ENCODE measurements at regions not wholly inside any gene's neighbourhood (a gene's known extent, or its start where the extent isn't known, plus 50 kb on each side); places are given as distances from the start of the nearest gene placed in this dataset.

DNA sequence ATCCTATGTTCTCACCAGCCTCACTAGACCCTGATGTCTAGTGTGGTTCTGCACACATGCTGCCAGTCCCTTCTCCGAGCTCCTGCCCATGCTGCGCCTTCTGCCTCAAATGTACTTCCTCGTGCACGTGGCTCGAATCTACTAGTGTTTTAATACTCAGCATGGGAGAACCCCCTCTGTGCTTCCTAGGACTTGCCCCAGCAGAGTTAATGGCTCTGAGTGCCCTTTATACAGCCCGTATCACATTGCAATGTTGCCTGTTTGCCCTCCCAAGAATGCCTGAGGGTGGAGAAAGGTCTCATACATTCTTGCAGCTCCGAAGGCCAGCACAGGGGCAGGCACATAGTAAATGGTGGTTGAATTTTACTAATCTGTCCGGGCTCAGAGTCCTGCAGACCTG lies 190.8 kb upstream of the NLRP1 start:
- Histone ChIP-seq H3K4me1 (peaks cover 0 to 8% (median 0%) of the 10 kb centered on the region in 6 donors), H3K27ac (no peak overlapping the region), H3K4me3 (no peak overlapping the region), H3K27me3 (replicated peaks in 1 of 7) (peaks cover 0 to 39% (median 0%) of the 10 kb centered on the region in 7 donors), H3K9me3 (no peaks in the 10 kb centered on the region), H3K36me3 (no peaks in the 10 kb centered on the region)
- DNase-seq = no peak
- WGBS, 5 donors = 64 to 71% (median 67%) methylated on average over 8 of the region's 8 CpGs
- intact Hi-C loops (cut with DNase I; ENCODE audit: low total_unique reads) = no loop called here
- TF ChIP-seq POLR2A (IDR thresholded peaks at IDR 0.05) (no peak), POLR2AphosphoS5 (IDR thresholded peaks at IDR 0.05) (no peak)
- TF ChIP-seq, protein P1, sequence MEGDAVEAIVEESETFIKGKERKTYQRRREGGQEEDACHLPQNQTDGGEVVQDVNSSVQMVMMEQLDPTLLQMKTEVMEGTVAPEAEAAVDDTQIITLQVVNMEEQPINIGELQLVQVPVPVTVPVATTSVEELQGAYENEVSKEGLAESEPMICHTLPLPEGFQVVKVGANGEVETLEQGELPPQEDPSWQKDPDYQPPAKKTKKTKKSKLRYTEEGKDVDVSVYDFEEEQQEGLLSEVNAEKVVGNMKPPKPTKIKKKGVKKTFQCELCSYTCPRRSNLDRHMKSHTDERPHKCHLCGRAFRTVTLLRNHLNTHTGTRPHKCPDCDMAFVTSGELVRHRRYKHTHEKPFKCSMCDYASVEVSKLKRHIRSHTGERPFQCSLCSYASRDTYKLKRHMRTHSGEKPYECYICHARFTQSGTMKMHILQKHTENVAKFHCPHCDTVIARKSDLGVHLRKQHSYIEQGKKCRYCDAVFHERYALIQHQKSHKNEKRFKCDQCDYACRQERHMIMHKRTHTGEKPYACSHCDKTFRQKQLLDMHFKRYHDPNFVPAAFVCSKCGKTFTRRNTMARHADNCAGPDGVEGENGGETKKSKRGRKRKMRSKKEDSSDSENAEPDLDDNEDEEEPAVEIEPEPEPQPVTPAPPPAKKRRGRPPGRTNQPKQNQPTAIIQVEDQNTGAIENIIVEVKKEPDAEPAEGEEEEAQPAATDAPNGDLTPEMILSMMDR (IDR thresholded peaks at IDR 0.05 in 8 of 11, conservative IDR thresholded peaks at IDR 0.05 in 3 of 11) = no peak

DNA sequence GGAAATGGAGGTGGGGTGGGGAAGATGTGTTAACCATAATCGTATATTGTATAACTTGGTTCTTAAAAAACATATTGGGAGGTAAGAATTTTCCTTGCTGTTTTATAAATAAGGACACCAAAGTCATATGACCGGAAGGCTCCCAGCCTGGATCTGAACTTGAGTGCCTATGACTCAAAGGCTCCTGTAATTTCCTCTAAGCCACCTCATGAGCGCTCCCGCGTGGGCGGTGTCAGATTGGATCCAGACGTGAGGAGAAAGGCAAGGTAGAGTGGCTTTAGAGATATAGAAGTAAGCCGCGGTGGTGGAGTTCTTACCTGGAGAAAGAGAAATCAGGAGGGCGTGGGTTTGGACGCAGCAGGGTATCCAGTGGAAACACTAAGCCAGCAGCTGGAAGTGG lies 196.2 kb upstream of the NLRP1 start:
- intact Hi-C loops (cut with DNase I; ENCODE audit: low total_unique reads) = no loop called here
- no peak for DNase-seq
- no peak overlapping the region for H3K4me3 ChIP-seq
- H3K27ac ChIP-seq = no peak overlapping the region
- peaks cover 0 to 10% (median 0%) of the 10 kb centered on the region in 7 donors for H3K27me3 ChIP-seq (replicated peaks in 1 of 7)
- WGBS, 5 donors = 79 to 87% (median 83%) methylated on average over 11 of the region's 11 CpGs
- H3K4me1 ChIP-seq = no peaks in the 10 kb centered on the region
- TF ChIP-seq POLR2A (IDR thresholded peaks at IDR 0.05) = no peak
- TF ChIP-seq, protein P1 (IDR thresholded peaks at IDR 0.05 in 8 of 11, conservative IDR thresholded peaks at IDR 0.05 in 3 of 11) = no peak
- TF ChIP-seq POLR2AphosphoS5 (IDR thresholded peaks at IDR 0.05) = no peak
- H3K36me3 ChIP-seq = no peaks in the 10 kb centered on the region
- H3K9me3 ChIP-seq = peaks cover 0 to 23% (median 21%) of the 10 kb centered on the region in 8 donors

DNA sequence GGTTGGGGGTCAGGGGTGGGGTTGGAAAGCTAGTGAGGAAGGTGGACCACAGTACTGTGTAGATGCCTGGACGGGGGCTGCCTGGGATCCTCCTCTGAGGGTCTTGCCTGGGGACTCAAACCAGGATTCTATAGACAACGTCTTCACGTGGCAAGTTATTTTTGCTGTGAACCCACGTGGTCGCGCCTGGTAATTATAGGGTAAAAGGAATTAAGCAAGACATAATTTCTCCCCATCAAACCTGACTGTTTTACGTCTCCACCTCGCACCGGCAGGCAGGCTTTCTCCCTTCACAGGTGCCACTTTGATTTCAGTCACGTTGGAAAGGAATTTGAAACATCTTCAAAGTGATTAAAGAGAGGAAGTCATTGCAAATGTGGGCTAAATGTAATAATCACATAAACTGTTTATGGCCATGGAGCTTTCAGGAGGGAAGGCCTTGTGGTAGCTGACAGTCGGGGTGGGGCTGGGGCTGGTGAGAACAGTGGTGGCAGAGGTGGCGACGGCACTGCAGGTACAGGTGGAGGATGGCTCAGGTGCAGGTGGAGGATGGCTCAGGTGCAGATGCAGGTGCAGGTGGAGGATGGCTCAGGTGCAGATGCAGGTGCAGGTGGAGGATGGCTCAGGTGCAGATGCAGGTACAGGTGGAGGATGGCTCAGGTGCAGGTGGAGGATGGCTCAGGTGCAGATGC lies 197.1 kb upstream of the NLRP1 start:
- intact Hi-C loops (cut with DNase I; ENCODE audit: low total_unique reads) = no loop called here
- H3K4me3 ChIP-seq = no peak overlapping the region
- 66 to 78% (median 76%) methylated on average over 13 of the region's 13 CpGs for WGBS, 5 donors
- H3K27me3 ChIP-seq (replicated peaks in 1 of 7) = peaks cover 0 to 16% (median 0%) of the 10 kb centered on the region in 7 donors
- no peak for TF ChIP-seq POLR2AphosphoS5 (IDR thresholded peaks at IDR 0.05)
- no peak for TF ChIP-seq POLR2A (IDR thresholded peaks at IDR 0.05)
- TF ChIP-seq, protein P1 (IDR thresholded peaks at IDR 0.05 in 8 of 11, conservative IDR thresholded peaks at IDR 0.05 in 3 of 11) = no peak
- no peak for DNase-seq
- H3K4me1 ChIP-seq = no peaks in the 10 kb centered on the region
- H3K27ac ChIP-seq = no peak overlapping the region
- no peaks in the 10 kb centered on the region for H3K36me3 ChIP-seq
- H3K9me3 ChIP-seq = peaks cover 0 to 23% (median 21%) of the 10 kb centered on the region in 8 donors

GRCh38 chr17:5783269-5783668 lies 199.0 kb upstream of the NLRP1 start:
- peaks cover 0 to 23% (median 21%) of the 10 kb centered on the region in 8 donors for H3K9me3 ChIP-seq
- TF ChIP-seq POLR2A (IDR thresholded peaks at IDR 0.05) (no peak), POLR2AphosphoS5 (IDR thresholded peaks at IDR 0.05) (no peak)
- TF ChIP-seq, protein P1 (IDR thresholded peaks at IDR 0.05 in 8 of 11, conservative IDR thresholded peaks at IDR 0.05 in 3 of 11) = no peak
- DNase-seq = no peak
- 80 to 93% (median 87%) methylated on average over 4 of the region's 4 CpGs for WGBS, 5 donors
- no peak overlapping the region for H3K27ac ChIP-seq
- no peaks in the 10 kb centered on the region for H3K4me1 ChIP-seq
- H3K27me3 ChIP-seq (replicated peaks in 1 of 7) = peaks cover 0 to 13% (median 0%) of the 10 kb centered on the region in 7 donors
- intact Hi-C loops (cut with DNase I; ENCODE audit: low total_unique reads) = no loop called here
- no peak overlapping the region for H3K4me3 ChIP-seq
- no peaks in the 10 kb centered on the region for H3K36me3 ChIP-seq

Measured in spleen (tissue), 11 donors.